Lung (tissue), 11 donors: ENCODE measurements at regions not wholly inside any gene's neighbourhood (a gene's known extent, or its start where the extent isn't known, plus 50 kb on each side); places are given as distances from the start of the nearest gene placed in this dataset.

Experiments
- ATAC-seq: fragments of 200-7000 bp; cut with Tn5 transposase; one replicate; pipeline ENCODE4 v1.9.1; 2020; ENCODE audit warnings: moderate number of reproducible peaks; ENCODE audit not compliant: insufficient read depth, low FRiP score
- DNase-seq, 3 donors: peaks; one replicate each; pipeline ENCODE4 v3.0.0-alpha.2; 2013 to 2017
- H3K27ac ChIP-seq, 2 donors: one replicate each; pipeline ENCODE4 v1.5.1; 2013; ENCODE audit warnings: mild to moderate bottlenecking in 2 of 2, moderate library complexity in 2 of 2, control low read depth in 1 of 2, inconsistent platforms in 1 of 2, low read depth in 1 of 2, low read length in 1 of 2
- H3K27me3 ChIP-seq, 3 donors: one replicate each; pipeline ENCODE4 v1.5.1; 2013; ENCODE audit warnings: low read length in 2 of 3; ENCODE audit not compliant: control insufficient read depth in 3 of 3, insufficient read depth in 3 of 3
- H3K36me3 ChIP-seq, 4 donors: one replicate each; pipeline ENCODE4 v1.5.1; 2013; ENCODE audit warnings: low read length in 4 of 4, mild to moderate bottlenecking in 1 of 4, moderate library complexity in 1 of 4; ENCODE audit not compliant: control insufficient read depth in 4 of 4, insufficient read depth in 4 of 4
- H3K4me1 ChIP-seq, 5 donors: one replicate each; pipeline ENCODE4 v1.5.1; 2013; ENCODE audit warnings: low read length in 5 of 5, mild to moderate bottlenecking in 2 of 5, moderate library complexity in 1 of 5; ENCODE audit not compliant: control insufficient read depth in 5 of 5, insufficient read depth in 5 of 5
- H3K4me3 ChIP-seq: one replicate; pipeline ENCODE4 v1.5.1; 2013; ENCODE audit warnings: mild to moderate bottlenecking, control low read depth, moderate library complexity
- H3K9ac ChIP-seq, 2 donors: one replicate each; pipeline ENCODE4 v1.5.1; 2013; ENCODE audit warnings: low read length in 2 of 2, control low read depth in 1 of 2; ENCODE audit not compliant: insufficient read depth in 1 of 2
- H3K9me3 ChIP-seq, 4 donors: one replicate each; pipeline ENCODE4 v1.5.1; 2013; ENCODE audit warnings: low read length in 3 of 4, mild to moderate bottlenecking in 1 of 4, moderate library complexity in 1 of 4; ENCODE audit not compliant: control insufficient read depth in 4 of 4, insufficient read depth in 3 of 4
- CTCF ChIP-seq: IDR thresholded peaks from 2 replicates; pipeline ENCODE4 v1.5.1; 2012; ENCODE audit warnings: mild to moderate bottlenecking; ENCODE audit errors: control extremely low read depth, extremely low read depth
- WGBS, 2 donors: extraction: QIAGEN DNeasy Blood & Tissue Kit; methylation state at CpG; one replicate each; pipeline ENCODE4 v1.1.7; 2013; 5-methylcytosine and 5-hydroxymethylcytosine counted together
- donor health status: control.
- donor health status: control.
- donor health status: Bipolar disorder and iron deficiency.
- donor health status: healthy.
- donor health status: DM: yes; HTN: yes; CAD: no.

GRCh38 chr11:112519751-112520150 is 259.1 kb upstream of the PLET1 start:
- DNase-seq, result no peak
- no peak for ATAC-seq
- peaks cover 0 to 3% (median 0%) of the 10 kb centered on the region in 3 donors for H3K27me3 ChIP-seq
- no peaks in the 10 kb centered on the region for H3K36me3 ChIP-seq
- 52 to 60% methylated on average over 5 of the region's 5 CpGs for WGBS, 2 donors
- no peaks in the 10 kb centered on the region for H3K9me3 ChIP-seq
- H3K4me3 ChIP-seq, result no peak overlapping the region
- TF ChIP-seq CTCF, result no peak
- H3K27ac ChIP-seq, result no peak overlapping the region
- H3K9ac ChIP-seq, result no peak overlapping the region
- H3K4me1 ChIP-seq, result peaks cover 0 to 5% (median 0%) of the 10 kb centered on the region in 5 donors

GRCh38 chr11:112520354-112520753 is 259.7 kb upstream of the PLET1 start:
- WGBS, 2 donors, result 78 to 88% methylated on average over 2 of the region's 2 CpGs
- TF ChIP-seq CTCF, result no peak
- no peaks in the 10 kb centered on the region for H3K9me3 ChIP-seq
- H3K36me3 ChIP-seq, result no peaks in the 10 kb centered on the region
- H3K27me3 ChIP-seq, result peaks cover 0 to 3% (median 0%) of the 10 kb centered on the region in 3 donors
- H3K4me3 ChIP-seq, result no peak overlapping the region
- no peak overlapping the region for H3K27ac ChIP-seq
- no peak for ATAC-seq
- DNase-seq, result no peak
- H3K9ac ChIP-seq, result no peak overlapping the region
- H3K4me1 ChIP-seq, result peaks cover 0 to 8% (median 5%) of the 10 kb centered on the region in 5 donors

- H3K4me3 ChIP-seq, result no peak overlapping the region
- no peaks in the 10 kb centered on the region for H3K36me3 ChIP-seq
- no peak overlapping the region for H3K27ac ChIP-seq
- no peaks in the 10 kb centered on the region for H3K27me3 ChIP-seq
- H3K9ac ChIP-seq, result no peak overlapping the region
- no peaks in the 10 kb centered on the region for H3K9me3 ChIP-seq
- no peak for TF ChIP-seq CTCF
- DNase-seq (no peak), ATAC-seq (no peak)
- 26 to 51% methylated on average over 1 of the region's 1 CpG for WGBS, 2 donors
- peaks cover 0 to 9% (median 7%) of the 10 kb centered on the region in 5 donors for H3K4me1 ChIP-seq
Measured at GRCh38 chr11:112522536-112522935, 261.9 kb upstream of the PLET1 start.

- Histone ChIP-seq H3K9ac (no peak overlapping the region), H3K27ac (no peak overlapping the region), H3K9me3 (no peaks in the 10 kb centered on the region), H3K36me3 (no peaks in the 10 kb centered on the region), H3K27me3 (no peaks in the 10 kb centered on the region), H3K4me1 (peaks cover 0 to 9% (median 7%) of the 10 kb centered on the region in 5 donors), H3K4me3 (no peak overlapping the region)
- ATAC-seq, result no peak
- 44 to 60% methylated on average over 1 of the region's 1 CpG for WGBS, 2 donors
- no peak for DNase-seq
- no peak for TF ChIP-seq CTCF
Measured at GRCh38 chr11:112523031-112523430, 262.4 kb upstream of the PLET1 start.
